ENCODE measurements at regions not wholly inside any gene's neighbourhood (a gene's known extent, or its start where the extent isn't known, plus 50 kb on each side); places are given as distances from the start of the nearest gene placed in this dataset.

- H3K4me3 Mint-ChIP-seq (ENCODE audit: unreplicated experiment), result no peak overlapping the region
- no peaks in the 10 kb centered on the region for H3K36me3 Mint-ChIP-seq (ENCODE audit: low read depth)
- no peak for DNase-seq (ENCODE audit: low spot score)
- no peaks in the 10 kb centered on the region for H3K27me3 Mint-ChIP-seq (ENCODE audit: low read depth)
- H3K27ac Mint-ChIP-seq (ENCODE audit: unreplicated experiment), result peak overlapping the region; percentile 63
- no peak for TF ChIP-seq CTCF (IDR thresholded peaks at IDR 0.05)
- no peaks in the 10 kb centered on the region for H3K9me3 Mint-ChIP-seq (ENCODE audit: low read depth)
- peaks cover 37% of the 10 kb centered on the region for H3K4me1 Mint-ChIP-seq (ENCODE audit: low read depth)
These were observed 55.8 kb upstream of the METAP2 start for GRCh38 chr12:95418142-95418541.

Data from chondrocyte (in vitro differentiated cells).